Stomach (tissue), 8 donors: ENCODE measurements at regions not wholly inside any gene's neighbourhood (a gene's known extent, or its start where the extent isn't known, plus 50 kb on each side); places are given as distances from the start of the nearest gene placed in this dataset.

Experiments used
- DNase-seq, 2 donors: peaks; one replicate each; pipeline versions ENCODE4 v3.0.0 to v3.0.0-alpha.2; 2013 to 2019
- H3K27ac ChIP-seq, 5 donors: fragments of 200-600 bp in 4 of 5; sonication (generic) in 4 of 5; one replicate each; pipeline ENCODE4 v1.5.1; 2013 to 2019; ENCODE audit warnings: mild to moderate bottlenecking in 1 of 5, moderate library complexity in 1 of 5
- H3K27me3 ChIP-seq, 3 donors: fragments of 200-600 bp; sonication (generic); one replicate each; pipeline ENCODE4 v1.5.1; 2017 to 2019; ENCODE audit warnings: mixed run types in 1 of 3
- H3K36me3 ChIP-seq, 4 donors: fragments of 200-600 bp; sonication (generic); 1 replicate in 3 of 4; 2 replicates in 1 of 4; pipeline ENCODE4 v1.5.1; 2016 to 2019
- H3K4me1 ChIP-seq, 4 donors: fragments of 200-600 bp; sonication (generic); one replicate each; pipeline ENCODE4 v1.5.1; 2016 to 2019
- H3K4me3 ChIP-seq, 4 donors: fragments of 200-600 bp; sonication (generic) in 3 of 4; one replicate each; pipeline ENCODE4 v1.5.1; 2016 to 2019; ENCODE audit warnings: mild to moderate bottlenecking in 1 of 4
- H3K9me3 ChIP-seq, 4 donors: fragments of 200-600 bp; sonication (generic); one replicate each; pipeline ENCODE4 v1.5.1; 2016 to 2019
- CTCF ChIP-seq, 7 experiments: fragments of 450-650 bp in 4 of 7; fragments of 200-600 bp in 3 of 7; sonication (generic) in 3 of 7; IDR thresholded peaks; one replicate each; pipeline ENCODE4 v1.5.1; 2016 to 2019; ENCODE audit warnings: antibody characterized with exemption in 7 of 7, control low read depth in 2 of 7, mild to moderate bottlenecking in 1 of 7
- EP300 ChIP-seq: sonication (generic); formaldehyde crosslinking; IDR thresholded peaks from one replicate; pipeline ENCODE4 v1.6.1; 2017; ENCODE audit warnings: antibody characterized with exemption
- POLR2A ChIP-seq, 4 donors: fragments of 450-650 bp; IDR thresholded peaks; one replicate each; pipeline ENCODE4 v1.6.1; 2016; ENCODE audit warnings: antibody characterized with exemption in 4 of 4, control low read depth in 2 of 4, mild to moderate bottlenecking in 1 of 4, moderate library complexity in 1 of 4
- POLR2AphosphoS5 ChIP-seq, 3 donors: sonication (generic); formaldehyde crosslinking; IDR thresholded peaks; one replicate each; pipeline ENCODE4 v1.6.1; 2016; ENCODE audit warnings: antibody characterized with exemption in 3 of 3
- WGBS, 5 donors: extraction: QIAGEN DNeasy Blood & Tissue Kit in 3 of 5; methylation state at CpG; one replicate each; pipeline versions ENCODE4 v1.1.5 to v1.1.7; 2013 to 2018; 5-methylcytosine and 5-hydroxymethylcytosine counted together
- intact Hi-C: fragments of 100-400 bp; cut with DNase I; formaldehyde crosslinking; loops from one replicate; pipeline ENCODE4 v1.15.1; 2023; ENCODE audit warnings: low total_unique reads
- donor health status: healthy with polysubstance abuse.
- donor health status: Bipolar disorder and iron deficiency.
- donor health status: healthy.

GRCh38 chr21:35777081-35777480 is 283.2 kb downstream of the SETD4 start:
- no peaks in the 10 kb centered on the region for H3K4me1 ChIP-seq
- no peaks in the 10 kb centered on the region for H3K36me3 ChIP-seq
- 91 to 96% (median 93%) methylated on average over 2 of the region's 2 CpGs for WGBS, 5 donors
- no peak for DNase-seq
- H3K27me3 ChIP-seq = no peaks in the 10 kb centered on the region
- intact Hi-C loops = no loop called here
- H3K27ac ChIP-seq = no peak overlapping the region
- H3K9me3 ChIP-seq = no peaks in the 10 kb centered on the region
- TF ChIP-seq POLR2A (IDR thresholded peaks at IDR 0.05) (no peak), POLR2AphosphoS5 (IDR thresholded peaks at IDR 0.05) (no peak), EP300 (no peak), CTCF (IDR thresholded peaks at IDR 0.05) (no peak)
- H3K4me3 ChIP-seq = no peak overlapping the region

GRCh38 chr21:35775778-35776544 is 284.4 kb downstream of the SETD4 start:
- no peak for DNase-seq
- H3K9me3 ChIP-seq = no peaks in the 10 kb centered on the region
- no peak for TF ChIP-seq POLR2A (IDR thresholded peaks at IDR 0.05)
- TF ChIP-seq CTCF (IDR thresholded peaks at IDR 0.05) = no peak
- TF ChIP-seq EP300 = no peak
- TF ChIP-seq POLR2AphosphoS5 (IDR thresholded peaks at IDR 0.05) = no peak
- no peaks in the 10 kb centered on the region for H3K36me3 ChIP-seq
- WGBS, 5 donors = 63 to 66% (median 64%) methylated on average over 7 of the region's 7 CpGs
- no peaks in the 10 kb centered on the region for H3K4me1 ChIP-seq
- H3K27me3 ChIP-seq = no peaks in the 10 kb centered on the region
- H3K27ac ChIP-seq = no peak overlapping the region
- intact Hi-C loops = no loop called here
- H3K4me3 ChIP-seq = no peak overlapping the region

GRCh38 chr21:35770101-35770945 is 290.0 kb downstream of the SETD4 start:
- 88 to 94% (median 92%) methylated on average over 4 of the region's 4 CpGs for WGBS, 5 donors
- Histone ChIP-seq H3K27me3 (no peaks in the 10 kb centered on the region), H3K9me3 (no peaks in the 10 kb centered on the region), H3K36me3 (no peaks in the 10 kb centered on the region), H3K4me1 (no peaks in the 10 kb centered on the region), H3K4me3 (no peak overlapping the region), H3K27ac (no peak overlapping the region)
- TF ChIP-seq POLR2A (IDR thresholded peaks at IDR 0.05) = no peak
- TF ChIP-seq CTCF (IDR thresholded peaks at IDR 0.05) = no peak
- no peak for TF ChIP-seq EP300
- no peak for TF ChIP-seq POLR2AphosphoS5 (IDR thresholded peaks at IDR 0.05)
- DNase-seq = no peak
- intact Hi-C loops = no loop called here

- no peak for DNase-seq
- H3K27ac ChIP-seq = no peak overlapping the region
- no peaks in the 10 kb centered on the region for H3K9me3 ChIP-seq
- intact Hi-C loops = no loop called here
- no peaks in the 10 kb centered on the region for H3K4me1 ChIP-seq
- H3K36me3 ChIP-seq = no peaks in the 10 kb centered on the region
- WGBS, 5 donors = 78 to 87% (median 86%) methylated on average over 2 of the region's 2 CpGs
- H3K27me3 ChIP-seq = no peaks in the 10 kb centered on the region
- no peak overlapping the region for H3K4me3 ChIP-seq
- TF ChIP-seq EP300 (no peak), CTCF (IDR thresholded peaks at IDR 0.05) (no peak), POLR2A (IDR thresholded peaks at IDR 0.05) (no peak), POLR2AphosphoS5 (IDR thresholded peaks at IDR 0.05) (no peak)
These were observed 292.1 kb downstream of the SETD4 start for GRCh38 chr21:35768187-35768586.
